A673 (cell line): ENCODE measurements at regions not wholly inside any gene's neighbourhood (a gene's known extent, or its start where the extent isn't known, plus 50 kb on each side); places are given as distances from the start of the nearest gene placed in this dataset.
"Not testable (repeated sequence)": the region's sequence is repeated elsewhere in the genome, so short reads cannot be mapped to it uniquely, and the experiment has no call there.

ENCODE experiments used
- BruUV-seq: library from RNA; stranded (reverse); fragments of 400-500 nt; replicated peaks from 2 replicates; lab custom pipeline; 2021; lab: Mats Ljungman, UMichigan
- CTCF ChIA-PET: fragments of 300-600 bp; sonication (Branson Sonifier 250); formaldehyde crosslinking; loops from one replicate; lab custom pipeline; 2022; ENCODE audit warnings: antibody characterized with exemption; lab: Charles Lee
- POLR2A ChIA-PET: fragments of 300-600 bp; sonication (Branson Sonifier 250); formaldehyde crosslinking; loops from one replicate; lab custom pipeline; 2022; ENCODE audit warnings: antibody characterized with exemption; ENCODE audit not compliant: low non-redundant PET; lab: Charles Lee
- DNase-seq: peaks from one replicate; pipeline ENCODE4 v3.0.0-alpha.2; 2015; ENCODE audit warnings: low spot score
- H3K27ac ChIP-seq: fragments of 200-600 bp; sonication (generic); 2 replicates; pipeline ENCODE4 v1.5.1; 2016; ENCODE audit warnings: mixed run types, low read depth, mild to moderate bottlenecking, mixed read lengths, antibody characterized with exemption, low read length; ENCODE audit not compliant: poor library complexity, severe bottlenecking
- H3K27me3 ChIP-seq: fragments of 200-600 bp; sonication (generic); replicated peaks from 2 replicates; pipeline ENCODE4 v1.6.1; 2017; ENCODE audit warnings: mixed run types, low read depth, mild to moderate bottlenecking, mixed read lengths, antibody characterized with exemption, low read length; ENCODE audit not compliant: insufficient read depth, poor library complexity
- H3K36me3 ChIP-seq: fragments of 200-600 bp; sonication (generic); 2 replicates; pipeline ENCODE4 v1.6.1; 2016; ENCODE audit warnings: mixed run types, mild to moderate bottlenecking, mixed read lengths, antibody characterized with exemption, low read length; ENCODE audit not compliant: insufficient read depth, poor library complexity, severe bottlenecking
- H3K4me1 ChIP-seq: fragments of 200-600 bp; sonication (generic); 2 replicates; pipeline ENCODE4 v1.6.1; 2017; ENCODE audit warnings: mixed run types, mild to moderate bottlenecking, mixed read lengths, antibody characterized with exemption, low read length; ENCODE audit not compliant: insufficient read depth, poor library complexity, severe bottlenecking
- H3K4me3 ChIP-seq: fragments of 200-600 bp; sonication (generic); 2 replicates; pipeline ENCODE4 v1.5.1; 2016; ENCODE audit warnings: low read depth, mixed run types, mild to moderate bottlenecking, mixed read lengths, low read length; ENCODE audit not compliant: poor library complexity, severe bottlenecking
- H3K9me3 ChIP-seq: fragments of 200-600 bp; sonication (generic); 2 replicates; pipeline ENCODE4 v1.6.1; 2016; ENCODE audit warnings: mixed run types, low read depth, mild to moderate bottlenecking, mixed read lengths, antibody characterized with exemption, low read length; ENCODE audit not compliant: poor library complexity, severe bottlenecking
- EZH2 ChIP-seq: fragments of 200-600 bp; sonication (generic); IDR thresholded peaks from 2 replicates; pipeline ENCODE4 v1.6.1; 2017; ENCODE audit warnings: borderline replicate concordance, low read depth, mild to moderate bottlenecking, mixed read lengths, antibody characterized with exemption, low read length; ENCODE audit not compliant: poor library complexity, severe bottlenecking
- intact Hi-C: fragments of 100-400 bp; cut with micrococcal nuclease; formaldehyde crosslinking; loops from one replicate; pipeline ENCODE4 v1.10.0; 2022; ENCODE audit not compliant: unreplicated experiment
- TF ChIP-seq, protein P1 (sequence below): fragments of 300-800, 200-600 bp; sonication (generic); conservative IDR thresholded peaks from 2 replicates; pipeline ENCODE4 v1.5.1; 2017; ENCODE audit warnings: low read depth, mild to moderate bottlenecking, antibody characterized with exemption, low read length, moderate library complexity, mixed read lengths

DNA sequence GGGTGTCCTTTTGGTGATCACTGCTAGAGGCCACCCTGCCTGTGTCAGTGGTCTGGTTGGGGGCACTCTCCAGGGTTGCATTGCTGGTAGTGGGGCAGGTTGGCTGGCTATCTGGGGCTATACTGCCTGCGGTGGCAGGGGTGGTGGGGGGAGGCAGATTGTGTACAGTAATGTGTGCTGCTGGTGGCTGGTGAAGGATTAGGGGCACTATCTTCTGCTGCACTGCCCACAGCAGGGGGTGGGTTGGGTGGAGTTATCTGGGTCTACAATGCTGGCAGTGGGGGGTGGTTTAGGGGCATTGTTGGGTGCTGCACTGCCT, 204.0 kb upstream of the WSB1 start:
- no TSS peak for BruUV-seq
- no peak for DNase-seq
- POLR2A ChIA-PET = no interaction called here
- Histone ChIP-seq H3K36me3 (no peaks in the 10 kb centered on the region), H3K27me3 (peaks cover 10% of the 10 kb centered on the region), H3K4me3 (no peak overlapping the region), H3K4me1 (no peaks in the 10 kb centered on the region), H3K9me3 (no peaks in the 10 kb centered on the region), H3K27ac (no peak overlapping the region)
- TF ChIP-seq EZH2 = no peak
- TF ChIP-seq, protein P1, sequence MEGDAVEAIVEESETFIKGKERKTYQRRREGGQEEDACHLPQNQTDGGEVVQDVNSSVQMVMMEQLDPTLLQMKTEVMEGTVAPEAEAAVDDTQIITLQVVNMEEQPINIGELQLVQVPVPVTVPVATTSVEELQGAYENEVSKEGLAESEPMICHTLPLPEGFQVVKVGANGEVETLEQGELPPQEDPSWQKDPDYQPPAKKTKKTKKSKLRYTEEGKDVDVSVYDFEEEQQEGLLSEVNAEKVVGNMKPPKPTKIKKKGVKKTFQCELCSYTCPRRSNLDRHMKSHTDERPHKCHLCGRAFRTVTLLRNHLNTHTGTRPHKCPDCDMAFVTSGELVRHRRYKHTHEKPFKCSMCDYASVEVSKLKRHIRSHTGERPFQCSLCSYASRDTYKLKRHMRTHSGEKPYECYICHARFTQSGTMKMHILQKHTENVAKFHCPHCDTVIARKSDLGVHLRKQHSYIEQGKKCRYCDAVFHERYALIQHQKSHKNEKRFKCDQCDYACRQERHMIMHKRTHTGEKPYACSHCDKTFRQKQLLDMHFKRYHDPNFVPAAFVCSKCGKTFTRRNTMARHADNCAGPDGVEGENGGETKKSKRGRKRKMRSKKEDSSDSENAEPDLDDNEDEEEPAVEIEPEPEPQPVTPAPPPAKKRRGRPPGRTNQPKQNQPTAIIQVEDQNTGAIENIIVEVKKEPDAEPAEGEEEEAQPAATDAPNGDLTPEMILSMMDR = no peak
- intact Hi-C loops = no loop called here
- CTCF ChIA-PET = no interaction called here

- H3K4me3 ChIP-seq, POLR2A ChIA-PET, H3K36me3 ChIP-seq, intact Hi-C loops, BruUV-seq, DNase-seq, H3K27ac ChIP-seq, H3K9me3 ChIP-seq, H3K4me1 ChIP-seq, CTCF ChIA-PET: not testable (repeated sequence)
- H3K27me3 ChIP-seq = peaks cover 10% of the 10 kb centered on the region
Observed at GRCh38 chr17:27090450-27091042, 203.4 kb upstream of the WSB1 start.

DNA sequence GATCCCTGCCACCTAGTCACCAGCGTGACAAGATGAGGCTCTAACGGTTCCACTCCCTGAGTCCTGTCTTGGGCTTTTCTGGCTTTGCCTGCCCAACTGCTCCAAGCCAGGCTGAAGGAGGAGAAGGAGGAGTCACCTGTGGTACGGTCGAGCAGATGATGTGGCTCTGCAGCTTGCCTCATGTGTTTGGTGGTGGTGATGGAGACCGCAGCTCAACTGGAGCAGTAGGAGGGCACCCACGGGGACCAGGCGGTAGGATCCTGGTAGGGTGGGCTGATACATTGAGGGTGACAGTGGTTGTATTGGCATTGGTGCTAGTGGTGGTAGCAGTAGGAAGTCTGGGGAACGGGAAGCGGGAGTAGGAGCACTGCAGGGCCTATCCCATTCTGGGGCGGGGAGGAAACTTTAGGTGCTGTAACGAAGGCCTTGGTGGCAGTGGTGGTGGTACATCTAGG, 202.8 kb upstream of the WSB1 start:
- Histone ChIP-seq H3K27me3 (peaks cover 7% of the 10 kb centered on the region), H3K36me3 (no peaks in the 10 kb centered on the region), H3K27ac (no peak overlapping the region), H3K9me3 (no peaks in the 10 kb centered on the region), H3K4me1 (no peaks in the 10 kb centered on the region), H3K4me3 (no peak overlapping the region)
- intact Hi-C loops = no loop called here
- no peak for DNase-seq
- ChIA-PET POLR2A (no interaction called here), CTCF (no interaction called here)
- TF ChIP-seq, protein P1 = no peak
- no peak for TF ChIP-seq EZH2
- no TSS peak for BruUV-seq

DNA sequence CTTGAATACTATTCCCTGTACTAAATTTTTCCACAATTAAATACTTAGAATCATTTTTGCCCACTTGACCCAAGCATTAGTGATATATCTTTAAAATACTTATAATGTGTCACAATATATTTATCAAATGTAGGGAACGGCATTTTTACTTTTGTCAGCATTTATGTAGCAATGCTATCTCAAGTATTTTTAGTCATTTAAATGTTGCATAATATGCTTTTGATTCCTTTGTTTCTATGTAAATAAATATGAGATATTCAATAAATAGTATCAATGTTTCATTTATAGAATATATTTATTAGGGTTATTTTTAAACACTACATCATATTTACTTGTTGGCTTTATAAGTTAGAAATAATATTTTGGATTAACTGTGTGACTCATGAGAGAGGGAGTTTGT, 199.7 kb upstream of the WSB1 start:
- CTCF ChIA-PET = not testable (repeated sequence)

DNA sequence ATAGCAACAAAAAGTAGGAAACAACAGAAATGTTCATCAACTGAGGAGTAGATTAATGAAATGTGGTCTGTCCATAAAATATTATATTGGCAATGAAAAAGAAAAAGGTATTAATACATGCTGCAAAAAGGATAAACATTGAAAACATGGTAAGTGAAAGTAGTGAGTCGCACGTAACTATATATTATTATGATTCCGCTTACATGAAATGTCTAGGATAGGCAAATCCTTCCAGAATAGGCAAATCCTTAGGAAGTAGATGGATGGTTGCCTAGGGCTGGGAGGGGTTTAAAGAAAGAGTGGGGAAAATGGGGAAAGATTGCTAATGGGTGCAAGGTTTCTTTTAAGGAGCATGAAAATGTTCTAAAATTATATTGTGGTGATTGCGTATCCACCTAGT, 198.1 kb upstream of the WSB1 start:
- H3K36me3 ChIP-seq, H3K9me3 ChIP-seq, BruUV-seq, H3K27me3 ChIP-seq, H3K4me1 ChIP-seq, H3K27ac ChIP-seq, DNase-seq, H3K4me3 ChIP-seq, intact Hi-C loops, POLR2A ChIA-PET, CTCF ChIA-PET: not testable (repeated sequence)

More for the DNA sequence above, 199.7 kb upstream of the WSB1 start:
- POLR2A ChIA-PET, H3K4me1 ChIP-seq, H3K36me3 ChIP-seq, DNase-seq, H3K27me3 ChIP-seq, H3K27ac ChIP-seq, H3K9me3 ChIP-seq, intact Hi-C loops, H3K4me3 ChIP-seq, BruUV-seq: not testable (repeated sequence)

DNA sequence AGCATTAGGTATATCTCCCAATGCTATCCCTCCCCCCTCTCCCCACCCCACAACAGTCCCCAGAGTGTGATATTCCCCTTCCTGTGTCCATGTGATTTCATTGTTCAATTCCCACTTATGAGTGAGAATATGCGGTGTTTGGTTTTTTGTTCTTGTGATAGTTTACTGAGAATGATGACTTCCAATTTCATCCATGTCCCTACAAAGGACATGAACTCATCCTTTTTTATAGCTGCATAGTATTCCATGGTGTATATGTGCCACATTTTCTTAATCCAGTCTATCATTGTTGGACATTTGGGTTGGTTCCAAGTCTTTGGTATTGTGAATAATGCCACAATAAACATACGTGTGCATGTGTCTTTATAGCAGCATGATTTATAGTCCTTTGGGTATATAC, 194.6 kb upstream of the WSB1 start:
- BruUV-seq, H3K4me3 ChIP-seq, intact Hi-C loops, CTCF ChIA-PET, DNase-seq, H3K9me3 ChIP-seq, POLR2A ChIA-PET, H3K4me1 ChIP-seq, H3K27me3 ChIP-seq, H3K36me3 ChIP-seq, H3K27ac ChIP-seq: not testable (repeated sequence)
